DND-41 (cell line): ENCODE measurements at regions not wholly inside any gene's neighbourhood (a gene's known extent, or its start where the extent isn't known, plus 50 kb on each side); places are given as distances from the start of the nearest gene placed in this dataset.

Experiments used
- ATAC-seq: fragments of 200-7000 bp; cut with Tn5 transposase; 3 replicates; pipeline ENCODE4 v1.9.1; 2021; ENCODE audit warnings: low read depth; ENCODE audit not compliant: insufficient read depth
- DNase-seq: peaks from one replicate; pipeline ENCODE4 v3.0.0-alpha.2; 2020
- H2AFZ ChIP-seq: 2 replicates; pipeline ENCODE4 v1.6.0; 2012; ENCODE audit warnings: low read depth, low read length
- H3K27ac ChIP-seq: 2 replicates; pipeline ENCODE4 v1.5.1; 2012; ENCODE audit warnings: low read length, inconsistent platforms
- H3K27me3 ChIP-seq: fragments of 200-600 bp; sonication (generic); 2 replicates; pipeline ENCODE4 v1.6.0; 2012; ENCODE audit warnings: low read length, mild to moderate bottlenecking, inconsistent platforms; ENCODE audit not compliant: insufficient read depth, poor library complexity
- H3K36me3 ChIP-seq: 2 replicates; pipeline ENCODE4 v1.5.1; 2012; ENCODE audit warnings: low read length, inconsistent platforms; ENCODE audit not compliant: insufficient read depth
- H3K4me1 ChIP-seq: 2 replicates; pipeline ENCODE4 v1.5.1; 2012; ENCODE audit warnings: mild to moderate bottlenecking, low read length; ENCODE audit not compliant: insufficient read depth
- H3K4me2 ChIP-seq: 2 replicates; pipeline ENCODE4 v1.6.0; 2012; ENCODE audit warnings: mild to moderate bottlenecking, moderate library complexity, low read length, inconsistent platforms; ENCODE audit not compliant: insufficient read depth
- H3K4me3 ChIP-seq, 2 experiments: fragments of 200-600 bp in 1 of 2; shearing (Covaris generic) in 1 of 2; 2 replicates each; pipeline ENCODE4 v1.5.1; 2012 to 2016; ENCODE audit warnings: inconsistent platforms in 2 of 2, low read length in 2 of 2, mild to moderate bottlenecking in 2 of 2, low read depth in 1 of 2, moderate library complexity in 1 of 2
- H3K79me2 ChIP-seq: 2 replicates; pipeline ENCODE4 v1.6.0; 2012; ENCODE audit warnings: low read length, inconsistent platforms; ENCODE audit not compliant: insufficient read depth
- H3K9ac ChIP-seq: 2 replicates; pipeline ENCODE4 v1.6.0; 2012; ENCODE audit warnings: low read depth, mild to moderate bottlenecking, inconsistent platforms, low read length, moderate library complexity
- H3K9me3 ChIP-seq: 2 replicates; pipeline ENCODE4 v1.5.1; 2012; ENCODE audit warnings: low read length, moderate library complexity, mild to moderate bottlenecking, inconsistent platforms; ENCODE audit not compliant: insufficient read depth, severe bottlenecking
- H4K20me1 ChIP-seq: 2 replicates; pipeline ENCODE4 v1.6.0; 2012; ENCODE audit warnings: low read length; ENCODE audit not compliant: insufficient read depth
- EZH2 ChIP-seq: IDR thresholded peaks from 3 replicates; pipeline ENCODE4 v1.6.1; 2012; ENCODE audit warnings: borderline replicate concordance, low read depth, mild to moderate bottlenecking, moderate library complexity, low read length, inconsistent platforms; ENCODE audit not compliant: severe bottlenecking
- TF ChIP-seq, protein P1 (sequence below): IDR thresholded peaks from 2 replicates; pipeline ENCODE4 v1.5.1; 2012; ENCODE audit warnings: borderline replicate concordance, low read length, moderate library complexity, mild to moderate bottlenecking; ENCODE audit not compliant: poor library complexity, severe bottlenecking; ENCODE audit errors: extremely low read depth

DNA sequence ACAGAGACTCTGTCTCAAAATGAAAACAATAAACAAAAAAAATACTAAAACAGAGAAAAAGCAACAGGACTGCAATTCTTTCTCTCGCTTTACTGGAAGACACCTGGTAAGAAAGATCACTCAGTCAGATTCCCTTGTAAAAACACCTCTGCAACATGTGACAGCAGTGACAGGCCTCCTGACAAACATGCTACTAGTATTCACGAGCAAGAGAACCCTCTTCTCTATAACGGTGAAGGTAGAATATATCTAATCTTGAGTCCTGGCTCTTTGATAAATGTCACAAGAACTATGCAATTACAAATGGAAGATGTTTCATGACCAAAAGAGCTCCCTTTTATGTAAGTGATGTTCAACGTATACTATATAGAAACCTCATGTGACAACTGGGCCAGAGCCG lies 986.7 kb upstream of the LRRN3 start:
- no peak for DNase-seq

DNA sequence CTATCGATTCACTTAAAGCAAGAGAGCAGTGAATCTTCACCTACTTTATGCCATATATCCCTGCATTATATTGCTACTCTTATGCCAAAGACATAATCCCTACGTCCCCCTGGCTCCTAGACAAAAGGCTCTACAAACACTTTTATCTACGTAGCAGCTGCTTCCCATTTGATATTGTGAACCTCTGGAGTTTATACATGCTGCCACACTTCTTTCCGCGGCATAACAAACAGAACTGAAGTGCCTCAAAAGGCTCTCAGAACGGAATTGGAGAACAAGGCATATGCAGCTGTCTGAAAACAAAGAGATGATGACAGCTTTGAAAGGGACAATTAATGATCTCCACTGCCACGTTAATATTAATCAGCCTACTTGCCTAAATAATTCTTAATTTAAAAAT lies 985.6 kb upstream of the LRRN3 start:
- no peak overlapping the region for H3K27ac ChIP-seq
- H3K79me2 ChIP-seq = no peaks in the 10 kb centered on the region
- H3K9ac ChIP-seq = no peak overlapping the region
- H3K4me1 ChIP-seq = no peaks in the 10 kb centered on the region
- DNase-seq = no peak
- ATAC-seq = no peak
- no peaks in the 10 kb centered on the region for H3K27me3 ChIP-seq
- H3K36me3 ChIP-seq = no peaks in the 10 kb centered on the region
- no peaks in the 10 kb centered on the region for H3K9me3 ChIP-seq
- no peak overlapping the region for H3K4me3 ChIP-seq
- H2AFZ ChIP-seq = no peak overlapping the region
- TF ChIP-seq, protein P1, sequence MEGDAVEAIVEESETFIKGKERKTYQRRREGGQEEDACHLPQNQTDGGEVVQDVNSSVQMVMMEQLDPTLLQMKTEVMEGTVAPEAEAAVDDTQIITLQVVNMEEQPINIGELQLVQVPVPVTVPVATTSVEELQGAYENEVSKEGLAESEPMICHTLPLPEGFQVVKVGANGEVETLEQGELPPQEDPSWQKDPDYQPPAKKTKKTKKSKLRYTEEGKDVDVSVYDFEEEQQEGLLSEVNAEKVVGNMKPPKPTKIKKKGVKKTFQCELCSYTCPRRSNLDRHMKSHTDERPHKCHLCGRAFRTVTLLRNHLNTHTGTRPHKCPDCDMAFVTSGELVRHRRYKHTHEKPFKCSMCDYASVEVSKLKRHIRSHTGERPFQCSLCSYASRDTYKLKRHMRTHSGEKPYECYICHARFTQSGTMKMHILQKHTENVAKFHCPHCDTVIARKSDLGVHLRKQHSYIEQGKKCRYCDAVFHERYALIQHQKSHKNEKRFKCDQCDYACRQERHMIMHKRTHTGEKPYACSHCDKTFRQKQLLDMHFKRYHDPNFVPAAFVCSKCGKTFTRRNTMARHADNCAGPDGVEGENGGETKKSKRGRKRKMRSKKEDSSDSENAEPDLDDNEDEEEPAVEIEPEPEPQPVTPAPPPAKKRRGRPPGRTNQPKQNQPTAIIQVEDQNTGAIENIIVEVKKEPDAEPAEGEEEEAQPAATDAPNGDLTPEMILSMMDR = no peak
- no peak overlapping the region for H3K4me2 ChIP-seq
- no peaks in the 10 kb centered on the region for H4K20me1 ChIP-seq

More for the DNA sequence above, 986.7 kb upstream of the LRRN3 start:
- Histone ChIP-seq H3K79me2 (no peaks in the 10 kb centered on the region), H3K4me3 (no peak overlapping the region), H3K27ac (no peak overlapping the region), H2AFZ (no peak overlapping the region), H4K20me1 (no peaks in the 10 kb centered on the region), H3K27me3 (no peaks in the 10 kb centered on the region), H3K9me3 (no peaks in the 10 kb centered on the region), H3K4me1 (no peaks in the 10 kb centered on the region), H3K36me3 (no peaks in the 10 kb centered on the region), H3K9ac (no peak overlapping the region), H3K4me2 (no peak overlapping the region)
- TF ChIP-seq, protein P1 = no peak
- no peak for TF ChIP-seq EZH2
- no peak for ATAC-seq

DNA sequence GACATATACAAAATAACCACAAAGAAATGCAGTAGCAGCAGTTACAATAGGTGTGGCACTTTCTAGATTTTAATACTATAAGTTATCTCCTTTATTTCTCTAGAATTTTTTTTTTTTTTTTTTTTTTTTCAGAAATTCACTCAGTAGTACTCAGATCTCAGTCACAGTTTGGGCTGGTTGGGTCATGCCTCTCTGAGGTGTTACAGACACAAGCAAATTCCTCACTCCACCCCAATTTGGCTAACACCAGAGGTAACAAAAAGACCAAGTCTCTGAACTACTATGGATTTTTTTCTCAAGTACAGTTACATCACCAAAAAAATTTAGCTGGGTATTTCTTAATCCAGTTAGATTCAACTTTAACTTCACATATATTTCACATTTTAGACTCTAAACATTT lies 985.1 kb upstream of the LRRN3 start:
- Histone ChIP-seq H3K27ac (no peak overlapping the region), H3K79me2 (no peaks in the 10 kb centered on the region), H3K27me3 (no peaks in the 10 kb centered on the region), H3K4me2 (no peak overlapping the region), H3K9me3 (no peaks in the 10 kb centered on the region), H3K36me3 (no peaks in the 10 kb centered on the region), H3K9ac (no peak overlapping the region), H3K4me3 (no peak overlapping the region), H2AFZ (no peak overlapping the region), H4K20me1 (no peaks in the 10 kb centered on the region), H3K4me1 (no peaks in the 10 kb centered on the region)
- no peak for DNase-seq
- TF ChIP-seq, protein P1 = no peak
- no peak for TF ChIP-seq EZH2
- ATAC-seq = no peak
